ENCODE measurements at regions not wholly inside any gene's neighbourhood (a gene's known extent, or its start where the extent isn't known, plus 50 kb on each side); places are given as distances from the start of the nearest gene placed in this dataset.
"Not testable (repeated sequence)": the region's sequence is repeated elsewhere in the genome, so short reads cannot be mapped to it uniquely, and the experiment has no call there.

GRCh38 chr18:30788411-30788991 lies 254.0 kb downstream of the DSC3 start:
- DNase-seq; H3K27ac Mint-ChIP-seq; H3K4me3 Mint-ChIP-seq; H3K36me3 Mint-ChIP-seq; H3K27me3 Mint-ChIP-seq; H3K4me1 ChIP-seq (ENCODE audit: insufficient read depth, low read length); intact Hi-C loops (cut with micrococcal nuclease); H3K36me3 ChIP-seq (ENCODE audit: insufficient read depth, low read length); H3K27me3 ChIP-seq (ENCODE audit: insufficient read depth, low read length); H3K4me1 Mint-ChIP-seq; POLR2A ChIA-PET (ENCODE audit: partially characterized antibody); H3K9me3 ChIP-seq (ENCODE audit: control insufficient read depth in 1 of 2, low read length in 2 of 2); CTCF ChIA-PET (ENCODE audit: partially characterized antibody); H3K27ac ChIP-seq (ENCODE audit: low read depth, low read length); H3K4me3 ChIP-seq (ENCODE audit: low read length in 2 of 2): not testable (repeated sequence)
- peaks cover 4 to 34% (median 20%) of the 10 kb centered on the region in 8 donors for H3K9me3 Mint-ChIP-seq

- Mint-ChIP-seq H3K27ac (no peak overlapping the region), H3K4me3 (no peak overlapping the region), H3K9me3 (peaks cover 4 to 35% (median 23%) of the 10 kb centered on the region in 8 donors), H3K4me1 (no peaks in the 10 kb centered on the region), H3K36me3 (no peaks in the 10 kb centered on the region), H3K27me3 (no peaks in the 10 kb centered on the region)
- no peaks in the 10 kb centered on the region for H3K27me3 ChIP-seq (ENCODE audit: insufficient read depth, low read length)
- DNase-seq: no peak
- H3K9me3 ChIP-seq (ENCODE audit: control insufficient read depth in 1 of 2, low read length in 2 of 2): no peaks in the 10 kb centered on the region
- no peak overlapping the region for H3K27ac ChIP-seq (ENCODE audit: low read depth, low read length)
- no peaks in the 10 kb centered on the region for H3K4me1 ChIP-seq (ENCODE audit: insufficient read depth, low read length)
- intact Hi-C loops (cut with micrococcal nuclease): no loop called here
- ChIA-PET CTCF (ENCODE audit: partially characterized antibody) (no interaction called here), POLR2A (ENCODE audit: partially characterized antibody) (no interaction called here)
- H3K4me3 ChIP-seq (ENCODE audit: low read length in 2 of 2): no peak overlapping the region
- no peaks in the 10 kb centered on the region for H3K36me3 ChIP-seq (ENCODE audit: insufficient read depth, low read length)
These were observed 255.1 kb downstream of the DSC3 start for GRCh38 chr18:30787410-30787809.

- Histone ChIP-seq H3K9me3 (ENCODE audit: control insufficient read depth in 1 of 2, low read length in 2 of 2) (peaks cover 0 to 9% of the 10 kb centered on the region in 2 donors), H3K36me3 (ENCODE audit: insufficient read depth, low read length) (no peaks in the 10 kb centered on the region), H3K27me3 (ENCODE audit: insufficient read depth, low read length) (no peaks in the 10 kb centered on the region), H3K4me1 (ENCODE audit: insufficient read depth, low read length) (no peaks in the 10 kb centered on the region), H3K27ac (ENCODE audit: low read depth, low read length) (no peak overlapping the region), H3K4me3 (ENCODE audit: low read length in 2 of 2) (no peak overlapping the region)
- no peak overlapping the region for H3K27ac Mint-ChIP-seq
- no peak for DNase-seq
- intact Hi-C loops (cut with micrococcal nuclease): no loop called here
- no peak overlapping the region for H3K4me3 Mint-ChIP-seq
- ChIA-PET POLR2A (ENCODE audit: partially characterized antibody) (no interaction called here), CTCF (ENCODE audit: partially characterized antibody) (no interaction called here)
- peaks cover 0 to 37% (median 24%) of the 10 kb centered on the region in 8 donors for H3K9me3 Mint-ChIP-seq
- H3K36me3 Mint-ChIP-seq: no peaks in the 10 kb centered on the region
- H3K4me1 Mint-ChIP-seq: no peaks in the 10 kb centered on the region
- H3K27me3 Mint-ChIP-seq: no peaks in the 10 kb centered on the region
These were observed 260.9 kb downstream of the DSC3 start for GRCh38 chr18:30781601-30782000.

- no peaks in the 10 kb centered on the region for H3K4me1 ChIP-seq (ENCODE audit: insufficient read depth, low read length)
- Mint-ChIP-seq H3K4me1 (no peaks in the 10 kb centered on the region), H3K9me3 (peaks cover 0 to 23% (median 10%) of the 10 kb centered on the region in 8 donors)
These were observed 266.9 kb downstream of the DSC3 start for GRCh38 chr18:30775629-30776028.

GRCh38 chr18:30772170-30772569 lies 270.4 kb downstream of the DSC3 start:
- H3K9me3 Mint-ChIP-seq: peaks cover 0 to 29% (median 11%) of the 10 kb centered on the region in 8 donors
- H3K4me3 Mint-ChIP-seq; H3K27ac ChIP-seq (ENCODE audit: low read depth, low read length); intact Hi-C loops (cut with micrococcal nuclease); H3K4me1 Mint-ChIP-seq; H3K27me3 Mint-ChIP-seq; CTCF ChIA-PET (ENCODE audit: partially characterized antibody); H3K36me3 Mint-ChIP-seq; H3K9me3 ChIP-seq (ENCODE audit: control insufficient read depth in 1 of 2, low read length in 2 of 2); H3K4me3 ChIP-seq (ENCODE audit: low read length in 2 of 2); H3K27me3 ChIP-seq (ENCODE audit: insufficient read depth, low read length); H3K4me1 ChIP-seq (ENCODE audit: insufficient read depth, low read length); H3K27ac Mint-ChIP-seq; POLR2A ChIA-PET (ENCODE audit: partially characterized antibody); H3K36me3 ChIP-seq (ENCODE audit: insufficient read depth, low read length); DNase-seq: not testable (repeated sequence)

More at GRCh38 chr18:30775629-30776028, 266.9 kb downstream of the DSC3 start:
- Mint-ChIP-seq H3K27ac (no peak overlapping the region), H3K4me3 (no peak overlapping the region), H3K36me3 (no peaks in the 10 kb centered on the region), H3K27me3 (no peaks in the 10 kb centered on the region)
- Histone ChIP-seq H3K27ac (ENCODE audit: low read depth, low read length) (no peak overlapping the region), H3K36me3 (ENCODE audit: insufficient read depth, low read length) (no peaks in the 10 kb centered on the region), H3K27me3 (ENCODE audit: insufficient read depth, low read length) (no peaks in the 10 kb centered on the region), H3K4me3 (ENCODE audit: low read length in 2 of 2) (no peak overlapping the region), H3K9me3 (ENCODE audit: control insufficient read depth in 1 of 2, low read length in 2 of 2) (peaks cover 0 to 2% of the 10 kb centered on the region in 2 donors)
- POLR2A ChIA-PET (ENCODE audit: partially characterized antibody): no interaction called here
- DNase-seq: no peak
- intact Hi-C loops (cut with micrococcal nuclease): no loop called here
- CTCF ChIA-PET (ENCODE audit: partially characterized antibody): no interaction called here

- Mint-ChIP-seq H3K27ac (no peak overlapping the region), H3K4me1 (no peaks in the 10 kb centered on the region), H3K4me3 (no peak overlapping the region), H3K36me3 (no peaks in the 10 kb centered on the region), H3K27me3 (no peaks in the 10 kb centered on the region), H3K9me3 (peaks cover 0 to 14% (median 9%) of the 10 kb centered on the region in 8 donors)
- POLR2A ChIA-PET (ENCODE audit: partially characterized antibody): no interaction called here
- Histone ChIP-seq H3K27ac (ENCODE audit: low read depth, low read length) (no peak overlapping the region), H3K36me3 (ENCODE audit: insufficient read depth, low read length) (no peaks in the 10 kb centered on the region), H3K27me3 (ENCODE audit: insufficient read depth, low read length) (no peaks in the 10 kb centered on the region), H3K4me3 (ENCODE audit: low read length in 2 of 2) (no peak overlapping the region), H3K9me3 (ENCODE audit: control insufficient read depth in 1 of 2, low read length in 2 of 2) (no peaks in the 10 kb centered on the region), H3K4me1 (ENCODE audit: insufficient read depth, low read length) (no peaks in the 10 kb centered on the region)
- CTCF ChIA-PET (ENCODE audit: partially characterized antibody): no interaction called here
- intact Hi-C loops (cut with micrococcal nuclease): no loop called here
- DNase-seq: no peak
These were observed 276.5 kb downstream of the DSC3 start for GRCh38 chr18:30766053-30766452.

- intact Hi-C loops (cut with micrococcal nuclease): no loop called here
These were observed 277.3 kb downstream of the DSC3 start for GRCh38 chr18:30765247-30765646.

GRCh38 chr18:30763902-30764350 lies 278.6 kb downstream of the DSC3 start:
- Histone ChIP-seq H3K4me1 (ENCODE audit: insufficient read depth, low read length) (no peaks in the 10 kb centered on the region), H3K9me3 (ENCODE audit: control insufficient read depth in 1 of 2, low read length in 2 of 2) (no peaks in the 10 kb centered on the region), H3K36me3 (ENCODE audit: insufficient read depth, low read length) (no peaks in the 10 kb centered on the region), H3K4me3 (ENCODE audit: low read length in 2 of 2) (no peak overlapping the region), H3K27me3 (ENCODE audit: insufficient read depth, low read length) (no peaks in the 10 kb centered on the region), H3K27ac (ENCODE audit: low read depth, low read length) (no peak overlapping the region)
- Mint-ChIP-seq H3K36me3 (no peaks in the 10 kb centered on the region), H3K4me3 (no peak overlapping the region), H3K4me1 (no peaks in the 10 kb centered on the region), H3K27ac (no peak overlapping the region), H3K27me3 (no peaks in the 10 kb centered on the region), H3K9me3 (peaks cover 0 to 10% (median 4%) of the 10 kb centered on the region in 8 donors)
- ChIA-PET CTCF (ENCODE audit: partially characterized antibody) (no interaction called here), POLR2A (ENCODE audit: partially characterized antibody) (no interaction called here)
- intact Hi-C loops (cut with micrococcal nuclease): no loop called here
- DNase-seq: no peak

More at GRCh38 chr18:30765247-30765646, 277.3 kb downstream of the DSC3 start:
- no peak for DNase-seq
- no peak overlapping the region for H3K27ac ChIP-seq (ENCODE audit: low read depth, low read length)
- no peaks in the 10 kb centered on the region for H3K36me3 Mint-ChIP-seq
- POLR2A ChIA-PET (ENCODE audit: partially characterized antibody): no interaction called here
- H3K4me1 ChIP-seq (ENCODE audit: insufficient read depth, low read length): no peaks in the 10 kb centered on the region
- no peaks in the 10 kb centered on the region for H3K9me3 ChIP-seq (ENCODE audit: control insufficient read depth in 1 of 2, low read length in 2 of 2)
- no peak overlapping the region for H3K27ac Mint-ChIP-seq
- H3K27me3 ChIP-seq (ENCODE audit: insufficient read depth, low read length): no peaks in the 10 kb centered on the region
- no peak overlapping the region for H3K4me3 ChIP-seq (ENCODE audit: low read length in 2 of 2)
- H3K4me1 Mint-ChIP-seq: no peaks in the 10 kb centered on the region
- H3K36me3 ChIP-seq (ENCODE audit: insufficient read depth, low read length): no peaks in the 10 kb centered on the region
- CTCF ChIA-PET (ENCODE audit: partially characterized antibody): no interaction called here
- no peaks in the 10 kb centered on the region for H3K27me3 Mint-ChIP-seq
- peaks cover 0 to 10% (median 5%) of the 10 kb centered on the region in 8 donors for H3K9me3 Mint-ChIP-seq
- H3K4me3 Mint-ChIP-seq: no peak overlapping the region

Data from CD4-positive, alpha-beta memory T cell (primary cell).